Adrenal gland (tissue), 5 donors: ENCODE measurements at regions not wholly inside any gene's neighbourhood (a gene's known extent, or its start where the extent isn't known, plus 50 kb on each side); places are given as distances from the start of the nearest gene placed in this dataset.

Experiments used
- CTCF ChIP-seq, 6 experiments: fragments of 450-650 bp in 4 of 6; fragments of 200-600 bp in 2 of 6; sonication (generic) in 1 of 6; IDR thresholded peaks; 1 replicate in 5 of 6; 2 replicates in 1 of 6; pipeline versions ENCODE4 v1.5.1 to v1.8.0; 2016 to 2021; ENCODE audit warnings: antibody characterized with exemption in 6 of 6, mild to moderate bottlenecking in 2 of 6, moderate library complexity in 1 of 6
- POLR2A ChIP-seq, 2 donors: fragments of 450-650 bp; IDR thresholded peaks; one replicate each; pipeline ENCODE4 v1.6.1; 2017; ENCODE audit warnings: antibody characterized with exemption in 2 of 2, mild to moderate bottlenecking in 2 of 2, moderate library complexity in 1 of 2
- donor health status: DM: no; HTN: no; CAD: no.

GRCh38 chr3:72482589-72483321 is 365.5 kb downstream of the SHQ1 start:
- no peak for TF ChIP-seq CTCF (IDR thresholded peaks at IDR 0.05)
- peak in 1 of 2 donors; percentile 16 for TF ChIP-seq POLR2A (IDR thresholded peaks at IDR 0.05)
